ENCODE measurements at regions not wholly inside any gene's neighbourhood (a gene's known extent, or its start where the extent isn't known, plus 50 kb on each side); places are given as distances from the start of the nearest gene placed in this dataset.
A peak's percentile ranks its signal among the peaks of the same experiment; 100 is the strongest.

GRCh38 chr12:100675432-100675831, 101.9 kb downstream of the GAS2L3 start:
- no peak overlapping the region for H3K4me3 Mint-ChIP-seq (ENCODE audit: unreplicated experiment)
- no peaks in the 10 kb centered on the region for H3K36me3 Mint-ChIP-seq (ENCODE audit: insufficient read depth, unreplicated experiment)
- intact Hi-C loops (cut with micrococcal nuclease): loop anchor here (5.0 kb wide), 1 partner anchor 328 kb away; no protein-coding TSS in a partner anchor
- BruUV-seq (replicated peaks): no TSS peak
- POLR2A ChIA-PET: interaction anchor here (1.2 kb wide), 1 partner anchor 13 kb away, joined by 3 read pairs; no protein-coding TSS in a partner anchor
- peaks cover 19% of the 10 kb centered on the region for H3K27me3 Mint-ChIP-seq (ENCODE audit: insufficient read depth, unreplicated experiment)
- TF ChIP-seq CTCF (IDR thresholded peaks at IDR 0.05; ENCODE audit: unreplicated experiment): no peak
- peak; percentile 59 for DNase-seq (ENCODE audit: unreplicated experiment)
- no peaks in the 10 kb centered on the region for H3K4me1 Mint-ChIP-seq (ENCODE audit: insufficient read depth, unreplicated experiment)
- CTCF ChIA-PET: interaction anchor here (0.5 to 2.4 kb wide), 2 partner anchors 30 to 57 kb away, joined by 3 to 12 read pairs; no protein-coding TSS in a partner anchor
- no peaks in the 10 kb centered on the region for H3K9me3 Mint-ChIP-seq (ENCODE audit: unreplicated experiment)
- H3K27ac Mint-ChIP-seq (ENCODE audit: low read depth, unreplicated experiment): no peak overlapping the region

DNA sequence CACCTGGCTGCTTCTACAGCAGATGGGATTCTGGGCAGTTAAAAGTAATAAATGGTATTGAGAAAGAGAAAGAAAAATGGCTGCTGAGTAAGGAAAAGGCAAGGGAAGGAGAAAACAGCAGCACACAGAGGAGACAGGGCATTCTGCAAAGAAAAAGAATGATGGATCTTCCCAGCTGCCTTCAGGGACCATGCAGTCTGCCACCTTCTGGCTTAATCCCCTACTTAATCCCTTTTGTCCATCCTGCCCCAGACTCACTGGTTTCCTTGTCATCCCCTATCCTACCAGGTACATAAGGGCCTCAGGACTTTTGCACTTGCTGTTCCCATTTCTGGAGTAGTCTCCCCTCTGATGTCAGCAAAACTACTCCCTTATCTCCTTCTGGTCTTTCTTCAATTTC, 107.6 kb downstream of the GAS2L3 start:
- no peaks in the 10 kb centered on the region for H3K4me1 Mint-ChIP-seq (ENCODE audit: insufficient read depth, unreplicated experiment)
- POLR2A ChIA-PET: no interaction called here
- no peaks in the 10 kb centered on the region for H3K27me3 Mint-ChIP-seq (ENCODE audit: insufficient read depth, unreplicated experiment)
- peaks cover 4% of the 10 kb centered on the region for H3K9me3 Mint-ChIP-seq (ENCODE audit: unreplicated experiment)
- BruUV-seq (replicated peaks): no TSS peak
- no peak for DNase-seq (ENCODE audit: unreplicated experiment)
- H3K36me3 Mint-ChIP-seq (ENCODE audit: insufficient read depth, unreplicated experiment): no peaks in the 10 kb centered on the region
- CTCF ChIA-PET: interaction anchor here (1.6 kb wide), 1 partner anchor 9 kb away, joined by 10 read pairs; no protein-coding TSS in a partner anchor
- H3K4me3 Mint-ChIP-seq (ENCODE audit: unreplicated experiment): no peak overlapping the region
- intact Hi-C loops (cut with micrococcal nuclease): no loop called here
- no peak overlapping the region for H3K27ac Mint-ChIP-seq (ENCODE audit: low read depth, unreplicated experiment)
- TF ChIP-seq CTCF (IDR thresholded peaks at IDR 0.05; ENCODE audit: unreplicated experiment): no peak

DNA sequence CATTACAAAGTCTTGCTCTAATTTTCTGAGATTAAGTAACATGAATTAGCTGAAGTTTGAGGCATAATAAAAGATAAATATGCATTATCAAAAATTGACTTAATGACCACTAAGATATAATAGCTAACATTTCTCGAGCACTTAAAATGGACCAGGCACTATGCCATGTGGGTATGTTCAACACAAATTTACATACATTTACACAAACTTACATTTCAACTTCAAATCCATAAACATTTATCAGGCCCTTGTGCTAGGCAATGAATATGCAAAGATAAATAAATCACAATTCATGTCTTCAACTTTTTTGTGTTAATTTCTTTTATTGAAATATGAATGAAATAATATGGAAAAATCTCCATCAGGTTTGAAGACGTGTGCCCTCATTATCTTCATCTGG, 108.7 kb downstream of the GAS2L3 start:
- no TSS peak for BruUV-seq (replicated peaks)
- CTCF ChIA-PET: interaction anchor here (0.6 to 2.9 kb wide), 4 partner anchors 10 to 59 kb away, joined by 3 to 14 read pairs (median 7); no protein-coding TSS in a partner anchor
- POLR2A ChIA-PET: interaction anchor here (0.8 kb wide), 1 partner anchor 24 kb away, joined by 3 read pairs; no protein-coding TSS in a partner anchor
- Mint-ChIP-seq H3K4me3 (ENCODE audit: unreplicated experiment) (no peak overlapping the region), H3K27ac (ENCODE audit: low read depth, unreplicated experiment) (no peak overlapping the region), H3K36me3 (ENCODE audit: insufficient read depth, unreplicated experiment) (no peaks in the 10 kb centered on the region), H3K4me1 (ENCODE audit: insufficient read depth, unreplicated experiment) (no peaks in the 10 kb centered on the region), H3K27me3 (ENCODE audit: insufficient read depth, unreplicated experiment) (no peaks in the 10 kb centered on the region), H3K9me3 (ENCODE audit: unreplicated experiment) (peaks cover 8% of the 10 kb centered on the region)
- no peak for TF ChIP-seq CTCF (IDR thresholded peaks at IDR 0.05; ENCODE audit: unreplicated experiment)
- intact Hi-C loops (cut with micrococcal nuclease): no loop called here
- no peak for DNase-seq (ENCODE audit: unreplicated experiment)

DNA sequence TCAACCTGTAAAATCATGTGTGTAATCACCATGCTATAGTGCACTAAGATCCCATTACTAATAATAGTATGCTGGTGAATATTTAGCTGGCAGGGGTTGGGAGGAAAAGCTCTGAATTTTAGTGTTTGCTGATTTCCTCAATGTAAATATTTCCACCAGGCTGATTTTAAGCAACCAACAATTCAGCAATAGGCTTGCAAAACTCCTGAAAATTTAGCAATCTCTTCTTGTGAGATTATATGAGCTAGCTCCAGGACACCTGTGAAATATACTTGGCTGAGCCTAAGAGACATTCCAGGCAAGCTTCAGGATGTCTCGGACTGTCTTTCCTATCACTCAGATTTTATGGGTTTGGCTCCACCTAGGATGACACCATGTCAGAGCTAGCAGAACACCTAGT, 106.9 kb upstream of the ANO4 start:
- Mint-ChIP-seq H3K4me3 (ENCODE audit: unreplicated experiment) (no peak overlapping the region), H3K27me3 (ENCODE audit: insufficient read depth, unreplicated experiment) (no peaks in the 10 kb centered on the region), H3K9me3 (ENCODE audit: unreplicated experiment) (peaks cover 8% of the 10 kb centered on the region), H3K4me1 (ENCODE audit: insufficient read depth, unreplicated experiment) (peaks cover 6% of the 10 kb centered on the region), H3K36me3 (ENCODE audit: insufficient read depth, unreplicated experiment) (no peaks in the 10 kb centered on the region), H3K27ac (ENCODE audit: low read depth, unreplicated experiment) (no peak overlapping the region)
- no peak for DNase-seq (ENCODE audit: unreplicated experiment)
- intact Hi-C loops (cut with micrococcal nuclease): no loop called here
- ChIA-PET POLR2A (interaction anchor here (0.7 to 1.8 kb wide), 4 partner anchors 11 to 44 kb away, joined by 3 to 10 read pairs (median 3); no protein-coding TSS in a partner anchor), CTCF (interaction anchor here (0.6 to 2.3 kb wide), 8 partner anchors 8 to 927 kb away, joined by 3 to 19 read pairs (median 4); no protein-coding TSS in a partner anchor)
- BruUV-seq (replicated peaks): no TSS peak
- TF ChIP-seq CTCF (IDR thresholded peaks at IDR 0.05; ENCODE audit: unreplicated experiment): no peak
